ENCODE measurements at regions not wholly inside any gene's neighbourhood (a gene's known extent, or its start where the extent isn't known, plus 50 kb on each side); places are given as distances from the start of the nearest gene placed in this dataset.

DNA sequence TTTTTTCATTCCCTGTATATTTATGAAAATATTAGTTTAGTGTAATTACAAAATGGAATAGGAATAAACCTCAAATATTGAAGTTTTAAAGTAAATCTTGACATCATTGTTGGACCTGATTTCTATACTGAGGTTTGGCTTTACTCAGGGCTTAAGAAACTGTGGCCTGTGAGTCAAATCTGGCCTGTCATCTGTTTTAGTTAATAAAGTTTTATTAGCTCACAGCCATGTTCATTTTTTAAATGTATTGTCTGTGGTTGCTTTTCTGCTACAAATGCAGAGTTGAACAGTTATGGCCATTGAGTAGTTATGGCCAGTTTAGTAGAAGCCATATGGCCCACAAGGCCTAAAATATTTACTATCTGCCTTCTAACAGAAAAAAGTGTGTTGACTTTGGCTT is 80.7 kb downstream of the DIPK2A start:
- H3K9ac ChIP-seq (ENCODE audit: insufficient read depth, low read length, poor library complexity, severe bottlenecking), result no peak overlapping the region
- no peaks in the 10 kb centered on the region for H3K79me2 ChIP-seq (ENCODE audit: insufficient read depth, low read length)
- H3K9me3 ChIP-seq (replicated peaks in 1 of 2; ENCODE audit: control insufficient read depth in 1 of 2, insufficient read depth in 1 of 2, low read length in 2 of 2), result no peaks in the 10 kb centered on the region
- Mint-ChIP-seq H3K27ac (no peak overlapping the region), H3K9me3 (peaks cover 0 to 2% (median 0%) of the 10 kb centered on the region in 7 donors), H3K4me3 (no peak overlapping the region), H3K36me3 (no peaks in the 10 kb centered on the region), H3K27me3 (ENCODE audit: low read depth in 3 of 3) (no peaks in the 10 kb centered on the region), H3K4me1 (no peaks in the 10 kb centered on the region)
- no peak for DNase-seq
- H3K27me3 ChIP-seq (ENCODE audit: control insufficient read depth in 2 of 2, insufficient read depth in 2 of 2, low read length in 2 of 2), result no peaks in the 10 kb centered on the region
- no peak overlapping the region for H3K27ac ChIP-seq (ENCODE audit: low read depth in 1 of 2, low read length in 2 of 2)
- no peaks in the 10 kb centered on the region for H4K20me1 ChIP-seq (ENCODE audit: insufficient read depth, low read length)
- no peak for TF ChIP-seq CTCF (IDR thresholded peaks at IDR 0.05)
- no peak overlapping the region for H3K4me3 ChIP-seq (replicated peaks in 1 of 3; ENCODE audit: low read depth in 2 of 3, low read length in 3 of 3)
- no peak overlapping the region for H3K4me2 ChIP-seq (replicated peaks; ENCODE audit: extremely low read depth, low read length, poor library complexity, severe bottlenecking)
- no peaks in the 10 kb centered on the region for H3K4me1 ChIP-seq (ENCODE audit: control insufficient read depth in 1 of 2, insufficient read depth in 2 of 2, low read length in 2 of 2)
- intact Hi-C loops (cut with micrococcal nuclease), result no loop called here
- H3K36me3 ChIP-seq (replicated peaks in 1 of 2; ENCODE audit: control insufficient read depth in 1 of 2, insufficient read depth in 2 of 2, low read length in 2 of 2), result no peaks in the 10 kb centered on the region
- H2AFZ ChIP-seq (ENCODE audit: insufficient read depth, low read depth, low read length, poor library complexity, severe bottlenecking), result no peak overlapping the region

GRCh38 chr3:144053121-144053520 is 81.5 kb downstream of the DIPK2A start:
- WGBS (ENCODE audit: insufficient coverage), result no CpG with 5 or more reads among the region's 1 CpG

More at GRCh38 chr3:144053121-144053520, 81.5 kb downstream of the DIPK2A start:
- Histone ChIP-seq H3K4me3 (replicated peaks in 1 of 3; ENCODE audit: low read depth in 2 of 3, low read length in 3 of 3) (no peak overlapping the region), H3K36me3 (replicated peaks in 1 of 2; ENCODE audit: control insufficient read depth in 1 of 2, insufficient read depth in 2 of 2, low read length in 2 of 2) (no peaks in the 10 kb centered on the region), H2AFZ (ENCODE audit: insufficient read depth, low read depth, low read length, poor library complexity, severe bottlenecking) (no peak overlapping the region), H3K79me2 (ENCODE audit: insufficient read depth, low read length) (no peaks in the 10 kb centered on the region), H3K9ac (ENCODE audit: insufficient read depth, low read length, poor library complexity, severe bottlenecking) (no peak overlapping the region), H3K4me2 (replicated peaks; ENCODE audit: extremely low read depth, low read length, poor library complexity, severe bottlenecking) (no peak overlapping the region), H4K20me1 (ENCODE audit: insufficient read depth, low read length) (no peaks in the 10 kb centered on the region), H3K27me3 (ENCODE audit: control insufficient read depth in 2 of 2, insufficient read depth in 2 of 2, low read length in 2 of 2) (no peaks in the 10 kb centered on the region), H3K27ac (ENCODE audit: low read depth in 1 of 2, low read length in 2 of 2) (no peak overlapping the region), H3K9me3 (replicated peaks in 1 of 2; ENCODE audit: control insufficient read depth in 1 of 2, insufficient read depth in 1 of 2, low read length in 2 of 2) (no peaks in the 10 kb centered on the region), H3K4me1 (ENCODE audit: control insufficient read depth in 1 of 2, insufficient read depth in 2 of 2, low read length in 2 of 2) (no peaks in the 10 kb centered on the region)
- Mint-ChIP-seq H3K27me3 (ENCODE audit: low read depth in 3 of 3) (no peaks in the 10 kb centered on the region), H3K9me3 (peaks cover 0 to 2% (median 0%) of the 10 kb centered on the region in 7 donors), H3K4me3 (no peak overlapping the region), H3K4me1 (no peaks in the 10 kb centered on the region), H3K27ac (no peak overlapping the region), H3K36me3 (no peaks in the 10 kb centered on the region)
- no peak for TF ChIP-seq CTCF (IDR thresholded peaks at IDR 0.05)
- DNase-seq, result no peak
- intact Hi-C loops (cut with micrococcal nuclease), result no loop called here

Data from CD14-positive monocyte (primary cell).